NT2/D1 (cell line): ENCODE measurements at regions not wholly inside any gene's neighbourhood (a gene's known extent, or its start where the extent isn't known, plus 50 kb on each side); places are given as distances from the start of the nearest gene placed in this dataset.

Source experiments
- DNase-seq: peaks from one replicate; pipeline ENCODE4 v3.0.0-alpha.2; 2011; ENCODE audit warnings: low read depth, low spot score
- H3K27me3 ChIP-seq: 2 replicates; pipeline ENCODE4 v1.6.0; 2011; ENCODE audit warnings: mild to moderate bottlenecking; ENCODE audit not compliant: insufficient read length, insufficient read depth
- H3K36me3 ChIP-seq: 2 replicates; pipeline ENCODE4 v1.6.1; 2011; ENCODE audit warnings: mild to moderate bottlenecking, low read length, mixed read lengths; ENCODE audit not compliant: insufficient read depth, insufficient read length
- H3K4me1 ChIP-seq: 2 replicates; pipeline ENCODE4 v1.5.1; 2011; ENCODE audit not compliant: insufficient read depth, insufficient read length
- H3K4me3 ChIP-seq: 2 replicates; pipeline ENCODE4 v1.5.1; 2011; ENCODE audit warnings: low read depth; ENCODE audit not compliant: insufficient read length
- H3K9ac ChIP-seq: 2 replicates; pipeline ENCODE4 v1.6.0; 2011; ENCODE audit warnings: low read depth; ENCODE audit not compliant: insufficient read length
- H3K9me3 ChIP-seq: 2 replicates; pipeline ENCODE4 v1.5.1; 2011; ENCODE audit warnings: mild to moderate bottlenecking, low read length; ENCODE audit not compliant: insufficient read depth
- SUZ12 ChIP-seq: IDR thresholded peaks from 2 replicates; pipeline ENCODE4 v1.6.1; 2011; ENCODE audit not compliant: insufficient read length, insufficient read depth; ENCODE audit errors: extremely low read depth
- YY1 ChIP-seq: IDR thresholded peaks from 2 replicates; pipeline ENCODE4 v1.6.1; 2011; ENCODE audit not compliant: insufficient read length, insufficient read depth
- ZNF274 ChIP-seq: IDR thresholded peaks from 2 replicates; pipeline ENCODE4 v1.6.1; 2011; ENCODE audit warnings: mild to moderate bottlenecking, low read depth, low read length

DNA sequence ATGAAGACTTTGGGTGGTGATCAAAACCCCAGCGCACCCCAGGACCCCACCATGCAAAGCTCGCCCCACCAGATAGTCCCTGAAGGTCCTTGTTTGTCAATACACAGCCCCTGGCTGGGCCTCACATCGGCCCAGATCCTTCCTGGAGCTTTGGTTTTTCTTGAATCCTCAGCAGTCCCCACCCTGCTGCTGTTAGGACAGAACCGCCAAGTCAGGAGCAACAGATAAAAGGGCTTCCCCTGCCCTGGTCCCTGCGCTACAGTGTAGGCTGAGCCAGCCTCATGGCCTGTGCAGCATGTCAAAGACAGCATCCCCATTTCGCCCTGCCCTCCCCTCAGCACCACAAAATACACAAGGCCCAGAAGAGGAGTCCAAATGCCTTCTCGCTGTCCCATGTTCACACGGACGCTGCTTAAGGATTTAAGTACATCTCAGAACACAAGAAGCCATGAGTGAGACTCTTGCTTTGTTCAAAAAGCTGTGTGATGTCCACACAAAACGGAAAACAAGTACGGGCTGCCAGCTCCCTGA lies 65.7 kb downstream of the PSMG1 start:
- no peak overlapping the region for H3K4me3 ChIP-seq
- H3K9ac ChIP-seq, result no peak overlapping the region
- H3K9me3 ChIP-seq, result no peaks in the 10 kb centered on the region
- peaks cover 12% of the 10 kb centered on the region for H3K4me1 ChIP-seq
- TF ChIP-seq ZNF274 (no peak), YY1 (no peak), SUZ12 (no peak)
- DNase-seq, result no peak
- H3K36me3 ChIP-seq, result no peaks in the 10 kb centered on the region
- no peaks in the 10 kb centered on the region for H3K27me3 ChIP-seq

DNA sequence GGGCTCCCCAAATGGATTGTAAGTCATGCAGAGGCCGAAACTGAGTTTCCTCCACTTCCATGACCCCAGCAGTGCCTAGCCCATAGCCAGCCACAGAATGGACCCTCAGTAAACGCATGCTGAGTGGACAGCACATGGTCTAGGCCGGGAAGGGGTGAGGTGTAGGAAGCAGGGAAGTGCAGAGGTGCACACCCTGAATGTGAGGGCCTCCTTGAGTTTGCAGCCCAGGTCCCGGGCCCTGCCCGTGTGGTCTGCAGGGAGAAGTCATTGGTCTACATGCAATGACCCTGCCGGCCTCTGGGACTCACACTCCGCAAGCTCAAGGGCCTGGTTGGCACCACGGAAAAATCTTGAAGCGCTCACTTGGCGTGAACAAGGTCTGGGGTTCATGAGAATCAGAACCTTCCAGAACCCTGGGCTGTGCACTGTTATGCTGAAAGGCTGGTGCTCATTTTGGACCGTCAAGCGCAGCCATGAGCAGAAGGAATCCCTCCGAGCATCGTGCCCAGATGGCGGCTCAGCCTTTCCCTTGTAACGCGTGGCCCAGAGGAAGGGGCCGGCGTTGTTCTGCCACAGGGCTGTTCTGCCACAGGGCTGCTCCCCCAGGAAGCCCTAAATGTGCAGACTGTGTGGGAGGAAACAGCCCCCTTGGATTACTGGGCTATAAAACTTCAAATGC lies 66.4 kb downstream of the PSMG1 start:
- peaks cover 12% of the 10 kb centered on the region for H3K4me1 ChIP-seq
- DNase-seq, result no peak
- no peak overlapping the region for H3K4me3 ChIP-seq
- TF ChIP-seq ZNF274 (no peak), YY1 (no peak), SUZ12 (no peak)
- no peaks in the 10 kb centered on the region for H3K27me3 ChIP-seq
- no peaks in the 10 kb centered on the region for H3K36me3 ChIP-seq
- H3K9ac ChIP-seq, result no peak overlapping the region
- H3K9me3 ChIP-seq, result no peaks in the 10 kb centered on the region

DNA sequence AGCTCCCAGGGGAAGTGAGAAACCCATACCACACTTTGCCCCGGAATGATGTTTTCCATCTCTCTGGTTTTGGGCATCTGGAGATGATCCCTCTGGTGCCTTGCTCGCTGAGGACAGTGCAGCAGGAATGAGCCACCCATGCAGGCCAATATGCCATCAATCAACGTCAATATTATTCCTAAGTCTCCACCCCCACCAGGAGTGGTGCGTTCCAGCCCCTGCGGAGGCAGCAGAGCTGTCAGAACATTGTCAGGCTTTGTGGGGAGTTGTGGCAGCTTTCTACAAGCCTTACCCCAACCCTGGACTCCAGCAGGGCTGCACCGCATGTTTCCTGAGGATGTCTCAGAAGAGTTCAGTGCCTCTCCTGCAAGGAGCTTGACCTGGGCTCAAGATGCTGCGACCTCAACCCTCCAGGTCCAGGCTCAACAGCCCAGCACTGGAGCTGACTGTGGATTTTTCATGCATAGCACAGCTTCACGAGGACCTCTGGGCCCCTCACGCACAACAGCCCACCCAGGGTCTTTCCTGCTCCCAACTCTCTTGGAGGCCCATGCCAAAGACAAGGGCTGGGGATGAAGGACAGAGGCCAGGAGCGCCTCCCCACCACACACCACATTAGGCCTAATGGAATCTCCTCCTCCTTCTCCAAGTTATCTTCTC lies 67.5 kb downstream of the PSMG1 start:
- H3K27me3 ChIP-seq, result no peaks in the 10 kb centered on the region
- no peak for TF ChIP-seq ZNF274
- TF ChIP-seq SUZ12, result no peak
- TF ChIP-seq YY1, result no peak
- no peaks in the 10 kb centered on the region for H3K36me3 ChIP-seq
- no peak for DNase-seq
- H3K4me3 ChIP-seq, result no peak overlapping the region
- no peaks in the 10 kb centered on the region for H3K9me3 ChIP-seq
- H3K4me1 ChIP-seq, result peaks cover 12% of the 10 kb centered on the region
- H3K9ac ChIP-seq, result no peak overlapping the region

DNA sequence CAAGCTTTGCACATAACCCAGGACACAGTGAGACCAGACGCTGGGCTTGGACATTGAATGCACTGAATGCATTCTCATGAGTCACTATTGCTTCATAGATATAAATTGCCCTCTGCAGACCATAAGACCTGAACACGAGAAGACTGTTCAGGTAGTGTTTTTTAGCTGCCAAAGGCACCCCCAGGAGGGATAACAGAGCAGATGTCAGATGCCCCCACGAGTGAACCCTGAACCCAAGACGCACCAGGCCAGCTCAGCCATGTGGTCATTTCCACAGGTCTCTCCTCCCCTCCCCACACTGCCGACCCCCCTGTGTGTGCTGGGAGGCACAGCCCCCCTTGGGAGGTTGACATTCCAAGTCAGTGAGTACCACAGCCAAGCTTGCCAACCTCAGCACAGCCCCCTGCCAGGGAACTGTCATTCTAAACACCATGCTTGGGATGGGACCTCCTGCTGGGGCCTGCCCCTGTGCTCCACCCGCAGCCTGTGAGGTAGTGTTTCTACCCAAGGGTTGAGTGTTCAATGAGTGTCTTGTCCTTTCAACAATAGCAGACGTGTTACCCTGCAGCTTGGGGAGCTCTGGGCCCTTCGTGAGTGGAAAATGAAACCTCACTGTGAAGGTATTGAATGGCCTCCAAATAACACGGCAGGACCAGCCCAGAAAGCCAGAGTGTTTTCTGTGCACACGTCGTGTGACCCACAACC lies 68.2 kb downstream of the PSMG1 start:
- Histone ChIP-seq H3K27me3 (no peaks in the 10 kb centered on the region), H3K4me1 (peaks cover 12% of the 10 kb centered on the region), H3K9me3 (no peaks in the 10 kb centered on the region), H3K9ac (no peak overlapping the region), H3K4me3 (no peak overlapping the region), H3K36me3 (no peaks in the 10 kb centered on the region)
- TF ChIP-seq SUZ12 (no peak), ZNF274 (no peak), YY1 (no peak)
- no peak for DNase-seq

DNA sequence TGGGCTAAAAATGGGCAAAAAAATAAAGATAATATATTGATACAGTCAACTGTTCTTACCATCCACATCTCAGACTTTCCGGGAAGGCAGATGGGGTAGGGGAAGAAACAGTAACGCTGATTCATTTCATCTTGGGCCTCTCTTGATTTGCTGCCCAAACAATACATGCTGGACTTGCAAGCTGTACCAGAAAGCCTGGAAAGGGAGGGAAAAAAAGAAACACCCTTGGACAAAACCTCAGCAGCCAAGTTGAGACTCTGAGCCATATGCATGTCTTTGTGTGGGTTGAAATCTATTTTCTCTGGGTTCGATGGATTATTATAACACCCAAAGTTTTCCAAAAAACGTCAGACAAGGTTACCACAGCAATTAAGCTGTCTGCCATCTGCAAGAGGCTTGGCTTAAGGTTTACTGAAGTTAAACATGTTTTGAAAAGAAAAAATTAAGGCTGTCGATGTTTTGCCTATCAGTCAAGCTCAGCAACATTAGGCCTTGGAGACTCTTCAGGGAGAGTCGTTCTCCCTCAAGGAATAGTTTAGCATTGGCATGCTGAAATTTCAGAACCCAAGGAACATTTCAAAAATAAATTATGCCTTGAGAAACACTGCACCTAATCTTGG lies 71.2 kb downstream of the PSMG1 start:
- TF ChIP-seq YY1 (no peak), ZNF274 (no peak), SUZ12 (no peak)
- H3K27me3 ChIP-seq, result no peaks in the 10 kb centered on the region

DNA sequence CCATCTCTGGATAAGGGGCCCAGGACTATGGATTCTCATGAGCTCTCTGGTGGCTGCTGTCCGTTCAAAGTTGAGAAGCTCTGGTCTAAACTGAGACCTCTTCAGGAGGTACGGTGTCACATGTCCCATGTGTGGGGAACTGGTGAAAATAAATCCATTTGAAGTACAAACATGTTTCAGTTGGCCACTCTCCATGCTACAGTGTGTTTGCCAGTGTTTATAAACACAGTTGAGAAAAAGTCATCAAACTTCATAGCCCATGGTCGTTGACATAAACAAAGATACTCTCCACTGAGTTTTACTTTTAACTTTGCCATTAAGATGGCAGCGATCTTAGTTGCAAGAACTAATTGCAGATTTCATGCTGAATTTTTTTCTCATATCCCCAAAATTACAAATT lies 72.8 kb downstream of the PSMG1 start:
- H3K27me3 ChIP-seq, result no peaks in the 10 kb centered on the region
- TF ChIP-seq SUZ12 (no peak), ZNF274 (no peak), YY1 (no peak)
- H3K4me1 ChIP-seq, result peaks cover 7% of the 10 kb centered on the region
- no peak for DNase-seq
- no peak overlapping the region for H3K9ac ChIP-seq
- H3K9me3 ChIP-seq, result peaks cover 4% of the 10 kb centered on the region; the same call in 1 of the 2 replicates
- H3K4me3 ChIP-seq, result no peak overlapping the region
- no peaks in the 10 kb centered on the region for H3K36me3 ChIP-seq

More for the DNA sequence above, 71.2 kb downstream of the PSMG1 start:
- no peaks in the 10 kb centered on the region for H3K36me3 ChIP-seq
- H3K9ac ChIP-seq, result no peak overlapping the region
- peaks cover 12% of the 10 kb centered on the region for H3K4me1 ChIP-seq
- no peak for DNase-seq
- no peaks in the 10 kb centered on the region for H3K9me3 ChIP-seq
- H3K4me3 ChIP-seq, result no peak overlapping the region
